Endothelial cell (in vitro differentiated cells): ENCODE measurements at regions not wholly inside any gene's neighbourhood (a gene's known extent, or its start where the extent isn't known, plus 50 kb on each side); places are given as distances from the start of the nearest gene placed in this dataset.

Source experiments
- DNase-seq: peaks from one replicate; pipeline ENCODE4 v3.0.0; 2021; ENCODE audit warnings: low spot score
- H3K27ac Mint-ChIP-seq: one replicate; pipeline ENCODE4 v1.8.0; 2021; ENCODE audit warnings: mixed read lengths, inconsistent platforms; ENCODE audit not compliant: unreplicated experiment
- H3K27me3 Mint-ChIP-seq: one replicate; pipeline ENCODE4 v1.8.0; 2021; ENCODE audit warnings: mild to moderate bottlenecking, moderate library complexity, mixed read lengths, inconsistent platforms; ENCODE audit not compliant: unreplicated experiment
- H3K36me3 Mint-ChIP-seq: one replicate; pipeline ENCODE4 v1.8.0; 2021; ENCODE audit warnings: mild to moderate bottlenecking, low read depth, mixed read lengths, inconsistent platforms; ENCODE audit not compliant: unreplicated experiment
- H3K4me1 Mint-ChIP-seq: one replicate; pipeline ENCODE4 v1.8.0; 2021; ENCODE audit warnings: mild to moderate bottlenecking, mixed read lengths, inconsistent platforms; ENCODE audit not compliant: unreplicated experiment
- H3K4me3 Mint-ChIP-seq: one replicate; pipeline ENCODE4 v1.8.0; 2021; ENCODE audit warnings: mild to moderate bottlenecking, mixed read lengths, inconsistent platforms; ENCODE audit not compliant: unreplicated experiment
- H3K9me3 Mint-ChIP-seq: one replicate; pipeline ENCODE4 v1.8.0; 2021; ENCODE audit warnings: mixed read lengths, inconsistent platforms; ENCODE audit not compliant: unreplicated experiment
- TF ChIP-seq, protein P1 (sequence below): fragments of 200-600 bp; sonication (generic); IDR thresholded peaks from one replicate; pipeline ENCODE4 v1.5.0; 2021; ENCODE audit warnings: antibody characterized with exemption; ENCODE audit not compliant: unreplicated experiment

- no peaks in the 10 kb centered on the region for H3K9me3 Mint-ChIP-seq
- H3K27ac Mint-ChIP-seq: no peak overlapping the region
- H3K27me3 Mint-ChIP-seq: peaks cover 1% of the 10 kb centered on the region
- no peaks in the 10 kb centered on the region for H3K4me1 Mint-ChIP-seq
- H3K36me3 Mint-ChIP-seq: no peaks in the 10 kb centered on the region
- H3K4me3 Mint-ChIP-seq: no peak overlapping the region
- no peak for DNase-seq
- TF ChIP-seq, protein P1, sequence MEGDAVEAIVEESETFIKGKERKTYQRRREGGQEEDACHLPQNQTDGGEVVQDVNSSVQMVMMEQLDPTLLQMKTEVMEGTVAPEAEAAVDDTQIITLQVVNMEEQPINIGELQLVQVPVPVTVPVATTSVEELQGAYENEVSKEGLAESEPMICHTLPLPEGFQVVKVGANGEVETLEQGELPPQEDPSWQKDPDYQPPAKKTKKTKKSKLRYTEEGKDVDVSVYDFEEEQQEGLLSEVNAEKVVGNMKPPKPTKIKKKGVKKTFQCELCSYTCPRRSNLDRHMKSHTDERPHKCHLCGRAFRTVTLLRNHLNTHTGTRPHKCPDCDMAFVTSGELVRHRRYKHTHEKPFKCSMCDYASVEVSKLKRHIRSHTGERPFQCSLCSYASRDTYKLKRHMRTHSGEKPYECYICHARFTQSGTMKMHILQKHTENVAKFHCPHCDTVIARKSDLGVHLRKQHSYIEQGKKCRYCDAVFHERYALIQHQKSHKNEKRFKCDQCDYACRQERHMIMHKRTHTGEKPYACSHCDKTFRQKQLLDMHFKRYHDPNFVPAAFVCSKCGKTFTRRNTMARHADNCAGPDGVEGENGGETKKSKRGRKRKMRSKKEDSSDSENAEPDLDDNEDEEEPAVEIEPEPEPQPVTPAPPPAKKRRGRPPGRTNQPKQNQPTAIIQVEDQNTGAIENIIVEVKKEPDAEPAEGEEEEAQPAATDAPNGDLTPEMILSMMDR: no peak
These were observed 429.9 kb downstream of the CAAP1 start for GRCh38 chr9:26462751-26463150.

DNA sequence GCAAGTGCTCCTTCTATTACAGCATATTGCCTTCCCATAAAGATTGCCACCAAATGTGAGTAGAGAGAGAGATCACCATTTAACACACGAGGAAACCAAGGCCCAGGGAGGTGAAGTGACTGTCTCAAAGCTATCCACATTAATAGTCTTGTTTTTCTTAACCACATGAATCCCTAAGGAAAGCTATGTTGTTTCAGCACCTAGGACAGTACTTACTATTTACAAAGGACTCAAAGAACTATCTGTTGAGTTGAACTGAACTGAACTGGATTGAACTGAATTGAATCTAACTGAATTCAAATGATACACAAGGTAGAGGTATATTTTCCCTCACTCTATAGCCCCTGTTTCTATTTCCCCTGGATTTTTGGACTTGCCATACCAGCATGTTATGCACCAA is 430.4 kb downstream of the CAAP1 start:
- no peaks in the 10 kb centered on the region for H3K4me1 Mint-ChIP-seq
- H3K27ac Mint-ChIP-seq: no peak overlapping the region
- no peak overlapping the region for H3K4me3 Mint-ChIP-seq
- H3K27me3 Mint-ChIP-seq: peaks cover 1% of the 10 kb centered on the region
- H3K9me3 Mint-ChIP-seq: no peaks in the 10 kb centered on the region
- DNase-seq: no peak
- TF ChIP-seq, protein P1: no peak
- no peaks in the 10 kb centered on the region for H3K36me3 Mint-ChIP-seq

GRCh38 chr9:26460624-26461023 is 432.0 kb downstream of the CAAP1 start:
- H3K36me3 Mint-ChIP-seq: no peaks in the 10 kb centered on the region
- H3K27ac Mint-ChIP-seq: no peak overlapping the region
- H3K9me3 Mint-ChIP-seq: no peaks in the 10 kb centered on the region
- TF ChIP-seq, protein P1: no peak
- no peaks in the 10 kb centered on the region for H3K4me1 Mint-ChIP-seq
- peaks cover 1% of the 10 kb centered on the region for H3K27me3 Mint-ChIP-seq
- DNase-seq: no peak
- H3K4me3 Mint-ChIP-seq: no peak overlapping the region

DNA sequence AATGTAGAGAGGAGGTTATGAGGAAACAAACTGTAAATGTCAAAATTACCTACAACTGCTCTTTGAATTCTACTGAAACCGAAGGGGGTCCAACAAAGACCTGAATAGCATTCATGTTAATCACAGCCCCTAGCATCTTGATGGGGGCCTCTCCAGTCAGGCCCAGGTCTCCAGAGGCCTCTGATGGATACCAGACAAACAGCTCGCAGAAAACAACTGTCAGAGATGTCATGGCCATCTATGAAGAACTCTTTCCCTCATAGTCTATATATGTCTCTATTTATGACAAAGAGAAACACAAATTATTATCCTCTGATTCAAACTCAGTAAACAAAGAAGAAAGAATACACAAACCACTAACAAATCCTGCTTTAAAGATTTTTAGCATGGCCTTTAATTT is 432.6 kb downstream of the CAAP1 start:
- Mint-ChIP-seq H3K4me3 (no peak overlapping the region), H3K36me3 (no peaks in the 10 kb centered on the region), H3K27me3 (peaks cover 1% of the 10 kb centered on the region), H3K4me1 (no peaks in the 10 kb centered on the region), H3K9me3 (no peaks in the 10 kb centered on the region), H3K27ac (no peak overlapping the region)
- DNase-seq: no peak
- TF ChIP-seq, protein P1: no peak

- TF ChIP-seq, protein P1: no peak
- Mint-ChIP-seq H3K4me1 (no peaks in the 10 kb centered on the region), H3K4me3 (no peak overlapping the region), H3K27me3 (peaks cover 1% of the 10 kb centered on the region), H3K9me3 (no peaks in the 10 kb centered on the region), H3K36me3 (no peaks in the 10 kb centered on the region), H3K27ac (no peak overlapping the region)
- no peak for DNase-seq
These were observed 434.5 kb downstream of the CAAP1 start for GRCh38 chr9:26458054-26458453.
